ENCODE measurements at regions not wholly inside any gene's neighbourhood (a gene's known extent, or its start where the extent isn't known, plus 50 kb on each side); places are given as distances from the start of the nearest gene placed in this dataset.

- Histone ChIP-seq H3F3A (ENCODE audit: insufficient read depth, low read length) (no peaks in the 10 kb centered on the region), H3K9me3 (ENCODE audit: low read length) (no peaks in the 10 kb centered on the region), H3K4me3 (ENCODE audit: low read depth, low read length, poor library complexity, severe bottlenecking) (no peak overlapping the region), H3K4me1 (ENCODE audit: insufficient read depth, low read length, severe bottlenecking) (no peaks in the 10 kb centered on the region), H3K27me3 (ENCODE audit: insufficient read depth, low read length) (no peaks in the 10 kb centered on the region), H3K9me2 (ENCODE audit: low read depth, low read length) (no peaks in the 10 kb centered on the region), H3K9ac (ENCODE audit: low read length) (no peak overlapping the region), H4K20me1 (ENCODE audit: insufficient read depth, low read length) (no peaks in the 10 kb centered on the region), H3K27ac (ENCODE audit: low read depth, low read length, poor library complexity, severe bottlenecking) (no peak overlapping the region), H2AFZ (ENCODE audit: low read length) (no peak overlapping the region), H3K36me3 (ENCODE audit: insufficient read depth, low read length) (no peaks in the 10 kb centered on the region), H3K79me2 (ENCODE audit: insufficient read depth, low read length) (no peaks in the 10 kb centered on the region), H3K4me2 (ENCODE audit: low read length) (no peak overlapping the region)
- TF ChIP-seq CTCF (IDR thresholded peaks at IDR 0.05; ENCODE audit: low read length) (no peak), EZH2 (IDR thresholded peaks at IDR 0.05; ENCODE audit: borderline replicate concordance, low read length) (no peak)
These were observed 383.6 kb upstream of the SEMA6D start for GRCh38 chr15:47333734-47334133.

- H3K9me2 ChIP-seq (ENCODE audit: low read depth, low read length) = no peaks in the 10 kb centered on the region
- H3K4me2 ChIP-seq (ENCODE audit: low read length) = no peak overlapping the region
- no peaks in the 10 kb centered on the region for H3K4me1 ChIP-seq (ENCODE audit: insufficient read depth, low read length, severe bottlenecking)
- H3K9ac ChIP-seq (ENCODE audit: low read length) = no peak overlapping the region
- H3K36me3 ChIP-seq (ENCODE audit: insufficient read depth, low read length) = no peaks in the 10 kb centered on the region
- no peaks in the 10 kb centered on the region for H3K79me2 ChIP-seq (ENCODE audit: insufficient read depth, low read length)
- H3F3A ChIP-seq (ENCODE audit: insufficient read depth, low read length) = no peaks in the 10 kb centered on the region
- H3K27me3 ChIP-seq (ENCODE audit: insufficient read depth, low read length) = no peaks in the 10 kb centered on the region
- no peak overlapping the region for H2AFZ ChIP-seq (ENCODE audit: low read length)
- TF ChIP-seq CTCF (IDR thresholded peaks at IDR 0.05; ENCODE audit: low read length) = no peak
- no peak for TF ChIP-seq EZH2 (IDR thresholded peaks at IDR 0.05; ENCODE audit: borderline replicate concordance, low read length)
- no peaks in the 10 kb centered on the region for H4K20me1 ChIP-seq (ENCODE audit: insufficient read depth, low read length)
- no peaks in the 10 kb centered on the region for H3K9me3 ChIP-seq (ENCODE audit: low read length)
- H3K27ac ChIP-seq (ENCODE audit: low read depth, low read length, poor library complexity, severe bottlenecking) = no peak overlapping the region
- H3K4me3 ChIP-seq (ENCODE audit: low read depth, low read length, poor library complexity, severe bottlenecking) = no peak overlapping the region
These were observed 382.3 kb upstream of the SEMA6D start for GRCh38 chr15:47334805-47335535.

GRCh38 chr15:47337106-47337505 lies 380.2 kb upstream of the SEMA6D start:
- Histone ChIP-seq H3F3A (ENCODE audit: insufficient read depth, low read length) (no peaks in the 10 kb centered on the region), H3K4me3 (ENCODE audit: low read depth, low read length, poor library complexity, severe bottlenecking) (no peak overlapping the region), H3K79me2 (ENCODE audit: insufficient read depth, low read length) (no peaks in the 10 kb centered on the region), H3K27ac (ENCODE audit: low read depth, low read length, poor library complexity, severe bottlenecking) (no peak overlapping the region), H2AFZ (ENCODE audit: low read length) (no peak overlapping the region), H3K9ac (ENCODE audit: low read length) (no peak overlapping the region), H3K4me1 (ENCODE audit: insufficient read depth, low read length, severe bottlenecking) (no peaks in the 10 kb centered on the region), H3K36me3 (ENCODE audit: insufficient read depth, low read length) (no peaks in the 10 kb centered on the region), H3K4me2 (ENCODE audit: low read length) (no peak overlapping the region), H3K9me3 (ENCODE audit: low read length) (no peaks in the 10 kb centered on the region), H3K9me2 (ENCODE audit: low read depth, low read length) (no peaks in the 10 kb centered on the region), H3K27me3 (ENCODE audit: insufficient read depth, low read length) (no peaks in the 10 kb centered on the region), H4K20me1 (ENCODE audit: insufficient read depth, low read length) (no peaks in the 10 kb centered on the region)
- no peak for TF ChIP-seq CTCF (IDR thresholded peaks at IDR 0.05; ENCODE audit: low read length)
- no peak for TF ChIP-seq EZH2 (IDR thresholded peaks at IDR 0.05; ENCODE audit: borderline replicate concordance, low read length)
